H9 (cell line): ENCODE measurements at regions not wholly inside any gene's neighbourhood (a gene's known extent, or its start where the extent isn't known, plus 50 kb on each side); places are given as distances from the start of the nearest gene placed in this dataset.

Experiments used
- DNase-seq: peaks from one replicate; pipeline ENCODE4 v3.0.0-alpha.2; 2017
- H2AFZ ChIP-seq: one replicate; pipeline ENCODE4 v1.6.1; 2013; ENCODE audit warnings: mild to moderate bottlenecking, low read length, control low read depth, moderate library complexity
- H2AK5ac ChIP-seq: 2 replicates; pipeline ENCODE4 v1.6.1; 2013; ENCODE audit warnings: low read length, control low read depth, mixed read lengths; ENCODE audit not compliant: insufficient read length
- H2BK120ac ChIP-seq: one replicate; pipeline ENCODE4 v1.6.1; 2013; ENCODE audit warnings: low read depth, mild to moderate bottlenecking, low read length, control low read depth, inconsistent platforms; ENCODE audit not compliant: poor library complexity, severe bottlenecking
- H2BK12ac ChIP-seq: 2 replicates; pipeline ENCODE4 v1.6.1; 2013; ENCODE audit warnings: low read length, control low read depth, mixed read lengths, low read depth; ENCODE audit not compliant: insufficient read length
- H2BK15ac ChIP-seq: 2 replicates; pipeline ENCODE4 v1.6.1; 2013; ENCODE audit warnings: low read depth, low read length, control low read depth
- H2BK20ac ChIP-seq: one replicate; pipeline ENCODE4 v1.6.1; 2013; ENCODE audit warnings: low read depth, mild to moderate bottlenecking, low read length, control low read depth, inconsistent platforms; ENCODE audit not compliant: poor library complexity, severe bottlenecking
- H2BK5ac ChIP-seq: 2 replicates; pipeline ENCODE4 v1.6.1; 2013; ENCODE audit warnings: low read length, control low read depth, mixed read lengths; ENCODE audit not compliant: insufficient read length
- H3K14ac ChIP-seq: 2 replicates; pipeline ENCODE4 v1.6.1; 2013; ENCODE audit warnings: low read length, control low read depth; ENCODE audit not compliant: insufficient read depth
- H3K18ac ChIP-seq: 2 replicates; pipeline ENCODE4 v1.6.1; 2013; ENCODE audit warnings: low read depth, mild to moderate bottlenecking, mixed read lengths, low read length, control low read depth; ENCODE audit not compliant: insufficient read length
- H3K23ac ChIP-seq: 2 replicates; pipeline ENCODE4 v1.6.1; 2013; ENCODE audit warnings: low read length, control low read depth, mixed read lengths, low read depth; ENCODE audit not compliant: insufficient read length
- H3K23me2 ChIP-seq: 2 replicates; pipeline ENCODE4 v1.6.1; 2013; ENCODE audit warnings: low read depth, mild to moderate bottlenecking, mixed read lengths, low read length, control low read depth; ENCODE audit not compliant: insufficient read length, poor library complexity, severe bottlenecking
- H3K27ac ChIP-seq: 2 replicates; pipeline ENCODE4 v1.5.1; 2013; ENCODE audit warnings: low read length, control low read depth, mixed read lengths, low read depth; ENCODE audit not compliant: insufficient read length
- H3K27me3 ChIP-seq: 2 replicates; pipeline ENCODE4 v1.6.1; 2013; ENCODE audit warnings: low read length, control low read depth, inconsistent platforms; ENCODE audit not compliant: insufficient read depth
- H3K4ac ChIP-seq: 2 replicates; pipeline ENCODE4 v1.6.1; 2013; ENCODE audit warnings: low read depth, mild to moderate bottlenecking, control low read depth, inconsistent platforms, low read length, moderate library complexity
- H3K4me1 ChIP-seq: 2 replicates; pipeline ENCODE4 v1.6.1; 2013; ENCODE audit warnings: low read length, control low read depth, inconsistent platforms; ENCODE audit not compliant: insufficient read depth
- H3K4me2 ChIP-seq: 2 replicates; pipeline ENCODE4 v1.6.1; 2013; ENCODE audit warnings: low read length, control low read depth, mixed read lengths; ENCODE audit not compliant: insufficient read length, insufficient read depth
- H3K56ac ChIP-seq: 2 replicates; pipeline ENCODE4 v1.6.1; 2013; ENCODE audit warnings: low read depth, mild to moderate bottlenecking, mixed read lengths, low read length, control low read depth; ENCODE audit not compliant: insufficient read length
- H3K79me1 ChIP-seq: 2 replicates; pipeline ENCODE4 v1.6.1; 2013; ENCODE audit warnings: low read depth, mild to moderate bottlenecking, moderate library complexity, low read length, control low read depth, inconsistent platforms; ENCODE audit not compliant: insufficient read depth, poor library complexity, severe bottlenecking
- H3K79me2 ChIP-seq: 2 replicates; pipeline ENCODE4 v1.6.1; 2013; ENCODE audit warnings: low read length, control low read depth, inconsistent platforms; ENCODE audit not compliant: insufficient read depth
- H3K9ac ChIP-seq: 2 replicates; pipeline ENCODE4 v1.6.1; 2013; ENCODE audit warnings: low read length, control low read depth, mixed read lengths; ENCODE audit not compliant: insufficient read length; ENCODE audit errors: extremely low read depth
- H3K9me3 ChIP-seq: one replicate; pipeline ENCODE4 v1.6.1; 2013; ENCODE audit warnings: low read depth, low read length, inconsistent platforms; ENCODE audit not compliant: control insufficient read depth
- H3T11ph ChIP-seq: one replicate; pipeline ENCODE4 v1.6.1; 2013; ENCODE audit warnings: mild to moderate bottlenecking, low read length, control low read depth, inconsistent platforms
- H4K20me1 ChIP-seq: one replicate; pipeline ENCODE4 v1.6.1; 2013; ENCODE audit not compliant: control insufficient read depth, insufficient read length, insufficient read depth
- H4K5ac ChIP-seq: 2 replicates; pipeline ENCODE4 v1.6.1; 2013; ENCODE audit warnings: low read depth, mild to moderate bottlenecking, mixed read lengths, low read length, control low read depth; ENCODE audit not compliant: insufficient read length
- H4K8ac ChIP-seq: replicated peaks from 2 replicates; pipeline ENCODE4 v1.6.1; 2013; ENCODE audit warnings: low read length, control low read depth, mixed read lengths, low read depth; ENCODE audit not compliant: insufficient read length
- H4K91ac ChIP-seq: 2 replicates; pipeline ENCODE4 v1.6.1; 2013; ENCODE audit warnings: low read depth, mild to moderate bottlenecking, moderate library complexity, mixed read lengths, low read length, control low read depth; ENCODE audit not compliant: insufficient read length
- H3K27ac Mint-ChIP-seq, 3 experiments: 2 replicates in 2 of 3; 3 replicates in 1 of 3; pipeline ENCODE4 v1.8.0; 2020 to 2021; ENCODE audit warnings: mixed read lengths in 3 of 3, mild to moderate bottlenecking in 1 of 3, moderate library complexity in 1 of 3
- H3K27me3 Mint-ChIP-seq: 2 replicates; pipeline ENCODE4 v1.8.0; 2021; ENCODE audit warnings: low read depth, mild to moderate bottlenecking, moderate library complexity, mixed read lengths
- H3K36me3 Mint-ChIP-seq, 3 experiments: 2 replicates in 2 of 3; 3 replicates in 1 of 3; pipeline ENCODE4 v1.8.0; 2020 to 2021; ENCODE audit warnings: low read depth in 3 of 3, mixed read lengths in 3 of 3; ENCODE audit not compliant: insufficient read depth in 1 of 3
- H3K4me1 Mint-ChIP-seq, 2 experiments: 2 replicates each; pipeline ENCODE4 v1.8.0; 2020; ENCODE audit warnings: mixed read lengths in 2 of 2
- H3K4me3 Mint-ChIP-seq, 2 experiments: 2 replicates in 1 of 2; 3 replicates in 1 of 2; pipeline ENCODE4 v1.8.0; 2020 to 2021; ENCODE audit warnings: mild to moderate bottlenecking in 2 of 2, mixed read lengths in 2 of 2, moderate library complexity in 1 of 2
- H3K9me3 Mint-ChIP-seq, 2 experiments: 2 replicates in 1 of 2; 3 replicates in 1 of 2; pipeline ENCODE4 v1.8.0; 2020; ENCODE audit warnings: mild to moderate bottlenecking in 2 of 2, mixed read lengths in 2 of 2, moderate library complexity in 1 of 2
- CTCF ChIP-seq: fragments of 200-600 bp; sonication (generic); conservative IDR thresholded peaks from 3 replicates; pipeline ENCODE4 v1.8.0; 2021; ENCODE audit warnings: antibody characterized with exemption, mild to moderate bottlenecking
- WGBS: extraction: QIAGEN DNeasy Blood & Tissue Kit; methylation state at CpG from one replicate; pipeline ENCODE4 v1.1.7; 2013; ENCODE audit warnings: missing lambda C conversion rate, low lambda C conversion rate, mixed read lengths; ENCODE audit not compliant: insufficient read length; ENCODE audit errors: extremely low coverage; 5-methylcytosine and 5-hydroxymethylcytosine counted together

- no peaks in the 10 kb centered on the region; the same call in 1 of the 2 replicates for H3K27me3 Mint-ChIP-seq
- H3K4me2 ChIP-seq, result no peak overlapping the region
- H3K79me2 ChIP-seq, result no peaks in the 10 kb centered on the region
- no peaks in the 10 kb centered on the region for H3K23me2 ChIP-seq
- H3K18ac ChIP-seq, result no peak overlapping the region
- no peak overlapping the region for H3K56ac ChIP-seq
- H3K9me3 ChIP-seq, result no peaks in the 10 kb centered on the region
- H4K5ac ChIP-seq, result no peak overlapping the region
- H4K20me1 ChIP-seq, result no peaks in the 10 kb centered on the region
- H3K14ac ChIP-seq, result no peak overlapping the region
- H2BK120ac ChIP-seq, result no peak overlapping the region
- H3K4me1 ChIP-seq, result no peaks in the 10 kb centered on the region
- no peaks in the 10 kb centered on the region for H3K79me1 ChIP-seq
- no peak overlapping the region for H3K9ac ChIP-seq
- H3K23ac ChIP-seq, result no peak overlapping the region
- H3K9me3 Mint-ChIP-seq, result no peaks in the 10 kb centered on the region
- no peak for TF ChIP-seq CTCF
- no peak overlapping the region for H3K27ac Mint-ChIP-seq
- H3K36me3 Mint-ChIP-seq, result no peaks in the 10 kb centered on the region
- H3K27me3 ChIP-seq, result no peaks in the 10 kb centered on the region
- H2AFZ ChIP-seq, result no peak overlapping the region
- no peak overlapping the region for H4K91ac ChIP-seq
- no peak overlapping the region for H3T11ph ChIP-seq
- H4K8ac ChIP-seq, result no peak overlapping the region
- H2BK12ac ChIP-seq, result no peak overlapping the region
- no peak overlapping the region for H2BK5ac ChIP-seq
- no peak overlapping the region for H2BK20ac ChIP-seq
- no peak overlapping the region for H3K4me3 Mint-ChIP-seq
- H3K4ac ChIP-seq, result no peak overlapping the region
- no peak overlapping the region for H2BK15ac ChIP-seq
- no CpG with 5 or more reads among the region's 4 CpGs for WGBS
- H2AK5ac ChIP-seq, result no peak overlapping the region
- no peak overlapping the region for H3K27ac ChIP-seq
- no peak for DNase-seq
- peaks cover 4 to 14% of the 10 kb centered on the region in 2 experiments for H3K4me1 Mint-ChIP-seq
Observed at GRCh38 chr2:237259201-237259600, 154.8 kb downstream of the COL6A3 start.
